HepG2 (cell line): ENCODE measurements at regions not wholly inside any gene's neighbourhood (a gene's known extent, or its start where the extent isn't known, plus 50 kb on each side); places are given as distances from the start of the nearest gene placed in this dataset.

Experiments used
- ATAC-seq: fragments of 200-7000 bp; cut with Tn5 transposase; 3 replicates; pipeline ENCODE4 v1.9.1; 2020; ENCODE audit warnings: mild to moderate bottlenecking, moderate library complexity
- BruUV-seq: library from RNA; stranded (reverse); fragments of 400-500 nt; replicated peaks from 2 replicates; lab custom pipeline; 2021; lab: Mats Ljungman, UMichigan
- CTCF ChIA-PET: fragments of 300-600 bp; formaldehyde crosslinking; extraction: SDS; loops from one replicate; lab custom pipeline; 2021; ENCODE audit warnings: low total read pairs, inconsistent platforms, low intra/inter-chr PET ratio; lab: Yijun Ruan, JAX
- POLR2A ChIA-PET: fragments of 350-600 bp; sonication (Branson Sonifier 250); formaldehyde crosslinking; loops from one replicate; lab custom pipeline; 2020; ENCODE audit warnings: antibody characterized with exemption, inconsistent platforms; lab: Yijun Ruan, JAX
- DNase-seq: peaks from one replicate; pipeline ENCODE4 v3.0.0-alpha.2; 2015; ENCODE audit warnings: low spot score
- FAIRE-seq: peaks from 3 replicates; lab custom pipeline; 2011; peaks lifted over from hg19 to GRCh38; lab: Jason Lieb, UNC
- H2AFZ ChIP-seq: one replicate; pipeline ENCODE4 v1.6.1; 2011; ENCODE audit warnings: low read length, inconsistent platforms
- H3K27ac ChIP-seq: fragments of 300-600 bp; 3 replicates; pipeline ENCODE4 v1.8.0; 2011; ENCODE audit warnings: mixed run types, mild to moderate bottlenecking, mixed read lengths, low read length, inconsistent platforms; ENCODE audit not compliant: insufficient read depth; ENCODE audit errors: extremely low read length
- H3K27me3 ChIP-seq, 2 experiments: fragments of 200-600 bp in 1 of 2; 2 replicates in 1 of 2; 3 replicates in 1 of 2; pipeline versions ENCODE4 v1.6.0 to v1.8.0; 2011; ENCODE audit warnings: low read length in 2 of 2, mild to moderate bottlenecking in 2 of 2, moderate library complexity in 2 of 2, inconsistent platforms in 1 of 2; ENCODE audit not compliant: insufficient read depth in 2 of 2, control insufficient read depth in 1 of 2
- H3K36me3 ChIP-seq, 2 experiments: fragments of 200-600 bp in 1 of 2; replicated peaks in 1 of 2; 2 replicates in 1 of 2; 3 replicates in 1 of 2; pipeline versions ENCODE4 v1.5.1 to v1.8.0; 2011; ENCODE audit warnings: low read length in 2 of 2, inconsistent platforms in 1 of 2; ENCODE audit not compliant: insufficient read depth in 2 of 2, control insufficient read depth in 1 of 2
- H3K4me1 ChIP-seq: 2 replicates; pipeline ENCODE4 v1.5.1; 2012; ENCODE audit warnings: low read length, inconsistent platforms; ENCODE audit not compliant: insufficient read depth
- H3K4me2 ChIP-seq: 2 replicates; pipeline ENCODE4 v1.6.0; 2011; ENCODE audit warnings: low read depth, low read length, inconsistent platforms
- H3K4me3 ChIP-seq, 3 experiments: fragments of 200-600 bp in 1 of 3; sonication (generic), shearing (Covaris generic) in 1 of 3; replicated peaks in 1 of 3; 2 replicates each; pipeline ENCODE4 v1.5.1; 2011 to 2016; ENCODE audit warnings: low read length in 3 of 3, inconsistent platforms in 2 of 3, low read depth in 2 of 3, mild to moderate bottlenecking in 2 of 3, control low read depth in 1 of 3, mixed read lengths in 1 of 3; ENCODE audit not compliant: insufficient read depth in 1 of 3
- H3K79me2 ChIP-seq: one replicate; pipeline ENCODE4 v1.6.1; 2011; ENCODE audit warnings: low read length, inconsistent platforms; ENCODE audit not compliant: insufficient read depth
- H3K9ac ChIP-seq: 2 replicates; pipeline ENCODE4 v1.6.0; 2011; ENCODE audit warnings: mild to moderate bottlenecking, low read depth, low read length, inconsistent platforms; ENCODE audit not compliant: insufficient read depth
- H3K9me3 ChIP-seq: 2 replicates; pipeline ENCODE4 v1.5.1; 2012; ENCODE audit warnings: mild to moderate bottlenecking, low read length
- H4K20me1 ChIP-seq: 2 replicates; pipeline ENCODE4 v1.6.0; 2011; ENCODE audit warnings: inconsistent platforms, mild to moderate bottlenecking, low read length, moderate library complexity; ENCODE audit not compliant: insufficient read depth
- ATF7 ChIP-seq, 2 experiments: fragments of 450-650 bp in 1 of 2; sonication (generic) in 1 of 2; formaldehyde crosslinking in 1 of 2; IDR thresholded peaks; 2 replicates each; pipeline versions ENCODE4 v1.4.0 to v1.6.1; 2016 to 2020; ENCODE audit warnings: antibody characterized with exemption in 1 of 2, mild to moderate bottlenecking in 1 of 2, missing genetic modification reagents in 1 of 2
- BORCS8-MEF2B ChIP-seq: sonication (generic); formaldehyde crosslinking; IDR thresholded peaks from 2 replicates; pipeline ENCODE4 v1.8.0; 2022; ENCODE audit warnings: mild to moderate bottlenecking, missing genetic modification reagents
- HNRNPH1 ChIP-seq: fragments of 200-400 bp; formaldehyde crosslinking; optimal IDR thresholded peaks from 2 replicates; pipeline ENCODE3; 2017; ENCODE audit warnings: mild to moderate bottlenecking, low read depth, low read length
- MAF1 ChIP-seq: sonication (generic); formaldehyde crosslinking; IDR thresholded peaks from 2 replicates; pipeline ENCODE4 v1.5.0; 2020; ENCODE audit warnings: missing genetic modification reagents, borderline replicate concordance
- MAFK ChIP-seq, 2 experiments: IDR thresholded peaks in 1 of 2; conservative IDR thresholded peaks in 1 of 2; 2 replicates each; pipeline ENCODE4 v1.6.1; 2011; ENCODE audit warnings: improper control_type of control experiment in 2 of 2, low read length in 2 of 2
- SMC3 ChIP-seq: IDR thresholded peaks from 2 replicates; pipeline ENCODE4 v1.6.1; 2011; ENCODE audit warnings: low read length, improper control_type of control experiment
- SNAI1 ChIP-seq: sonication (generic); formaldehyde crosslinking; IDR thresholded peaks from 2 replicates; pipeline ENCODE4 v1.5.0; 2020; ENCODE audit warnings: mild to moderate bottlenecking, missing genetic modification reagents, borderline replicate concordance
- SRSF4 ChIP-seq: fragments of 200-400 bp; formaldehyde crosslinking; IDR thresholded peaks from one replicate; pipeline ENCODE4 v1.6.1; 2018; ENCODE audit warnings: mild to moderate bottlenecking, low read depth, low read length, moderate library complexity; ENCODE audit not compliant: poor library complexity, severe bottlenecking
- SRSF9 ChIP-seq: fragments of 200-400 bp; formaldehyde crosslinking; IDR thresholded peaks from 2 replicates; pipeline ENCODE4 v1.6.1; 2018; ENCODE audit warnings: borderline replicate concordance, mild to moderate bottlenecking, low read depth, low read length; ENCODE audit not compliant: insufficient read depth, poor library complexity, severe bottlenecking
- STAG1 ChIP-seq: sonication (generic); formaldehyde crosslinking; IDR thresholded peaks from 2 replicates; pipeline ENCODE4 v1.4.0; 2020; ENCODE audit warnings: missing genetic modification reagents
- TP53 ChIP-seq: sonication (generic); formaldehyde crosslinking; conservative IDR thresholded peaks from 2 replicates; pipeline ENCODE4 v1.4.0; 2020; ENCODE audit warnings: missing genetic modification reagents
- ZNF251 ChIP-seq: sonication (generic); formaldehyde crosslinking; IDR thresholded peaks from 2 replicates; pipeline ENCODE4 v1.9.0; 2021; ENCODE audit warnings: mild to moderate bottlenecking, missing genetic modification reagents
- ZNF549 ChIP-seq: sonication (generic); formaldehyde crosslinking; IDR thresholded peaks from 2 replicates; pipeline ENCODE4 v1.5.0; 2020; ENCODE audit warnings: missing genetic modification reagents
- ZNF589 ChIP-seq: sonication (generic); formaldehyde crosslinking; conservative IDR thresholded peaks from 2 replicates; pipeline ENCODE4 v1.8.0; 2022; ENCODE audit warnings: mild to moderate bottlenecking, moderate library complexity, missing genetic modification reagents
- ZNF607 ChIP-seq: sonication (generic); formaldehyde crosslinking; IDR thresholded peaks from 2 replicates; pipeline ENCODE4 v1.5.1; 2020; ENCODE audit warnings: missing genetic modification reagents, mild to moderate bottlenecking, borderline replicate concordance
- ZNF780A ChIP-seq: sonication (generic); formaldehyde crosslinking; IDR thresholded peaks from 2 replicates; pipeline ENCODE4 v1.8.0; 2022; ENCODE audit warnings: mild to moderate bottlenecking, missing genetic modification reagents, moderate library complexity
- ZNF790 ChIP-seq: sonication (generic); formaldehyde crosslinking; IDR thresholded peaks from 2 replicates; pipeline ENCODE4 v1.8.0; 2022; ENCODE audit warnings: missing genetic modification reagents, mild to moderate bottlenecking, borderline replicate concordance
- WGBS: methylation state at CpG from one replicate; pipeline ENCODE4 v1.1.6; 2017; ENCODE audit warnings: low lambda C conversion rate; 5-methylcytosine and 5-hydroxymethylcytosine counted together
- in situ Hi-C: cut with HindIII; loops from 2 replicates; pipeline ENCODE4 v1.10.0; 2017; ENCODE audit warnings: low pct_unique_long_range_greater_than_20kb; ENCODE audit not compliant: extremely low pct_ligation_motif_present
- intact Hi-C: fragments of 100-400 bp; cut with micrococcal nuclease; formaldehyde crosslinking; loops from one replicate; pipeline ENCODE4 v1.10.0; 2022; ENCODE audit not compliant: unreplicated experiment
- TF ChIP-seq, protein P1 (sequence below): IDR thresholded peaks from 2 replicates; pipeline ENCODE4 v1.6.1; 2016; ENCODE audit warnings: low read depth, borderline replicate concordance
- TF ChIP-seq, protein P2 (sequence below): sonication (generic); formaldehyde crosslinking; IDR thresholded peaks from 2 replicates; pipeline ENCODE4 v1.4.0; 2020; ENCODE audit warnings: mild to moderate bottlenecking, missing genetic modification reagents
- TF ChIP-seq, protein P3 (sequence below): sonication (generic); formaldehyde crosslinking; IDR thresholded peaks from 2 replicates; pipeline ENCODE4 v1.5.0; 2020; ENCODE audit warnings: mild to moderate bottlenecking, missing genetic modification reagents, moderate library complexity

DNA sequence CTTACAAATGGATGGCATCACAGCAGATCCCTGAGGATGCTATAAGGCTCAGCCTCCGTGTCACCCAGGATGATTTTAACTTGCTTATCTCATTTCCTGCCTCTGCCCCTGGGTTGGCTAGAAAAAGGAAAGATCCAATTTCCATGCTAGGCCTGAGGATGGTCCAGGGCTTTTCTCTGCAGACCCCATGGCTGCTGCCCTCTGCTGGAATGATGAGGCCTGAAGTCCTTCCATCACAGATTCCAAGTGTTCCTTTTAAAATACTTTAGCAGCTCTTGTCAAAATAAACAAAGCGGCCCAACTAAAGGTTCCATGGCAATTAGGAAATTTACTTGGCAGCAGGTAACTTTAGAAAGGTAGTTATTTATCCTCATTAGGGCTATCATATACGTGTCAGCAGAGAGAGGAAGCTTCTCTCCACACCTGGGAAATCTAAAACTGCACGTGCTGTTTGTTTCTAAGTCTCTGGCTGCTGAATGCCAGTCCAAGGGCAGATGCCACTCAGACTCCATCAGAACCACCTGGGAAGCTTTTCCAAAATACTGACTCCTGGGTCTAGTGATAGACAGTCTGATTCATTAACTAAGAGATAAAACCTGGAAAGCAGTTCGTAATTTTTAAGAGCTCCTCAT is 401.9 kb upstream of the IL12A start:
- Histone ChIP-seq H3K27me3 (no peaks in the 10 kb centered on the region), H3K79me2 (no peaks in the 10 kb centered on the region), H3K9me3 (no peaks in the 10 kb centered on the region), H4K20me1 (no peaks in the 10 kb centered on the region), H3K4me3 (no peak overlapping the region), H3K36me3 (no peaks in the 10 kb centered on the region), H2AFZ (no peak overlapping the region), H3K4me2 (no peak overlapping the region), H3K27ac (no peak overlapping the region), H3K9ac (no peak overlapping the region), H3K4me1 (no peaks in the 10 kb centered on the region)
- no TSS peak for BruUV-seq
- WGBS: 7% methylated on average over 5 of the region's 5 CpGs
- DNase-seq (peak; percentile 9), FAIRE-seq (peak; percentile 66), ATAC-seq (peak; percentile 79)
- CTCF ChIA-PET: interaction anchor here (1.0 kb wide), 1 partner anchor 323 kb away, joined by 5 read pairs; no protein-coding TSS in a partner anchor
- intact Hi-C loops: no loop called here
- TF ChIP-seq ZNF549: no peak
- no peak for TF ChIP-seq ZNF780A (CRISPR knock-in tag)
- TF ChIP-seq, protein P1, sequence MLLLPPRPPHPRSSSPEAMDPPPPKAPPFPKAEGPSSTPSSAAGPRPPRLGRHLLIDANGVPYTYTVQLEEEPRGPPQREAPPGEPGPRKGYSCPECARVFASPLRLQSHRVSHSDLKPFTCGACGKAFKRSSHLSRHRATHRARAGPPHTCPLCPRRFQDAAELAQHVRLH (CRISPR knock-in tag): no peak
- no peak for TF ChIP-seq ZNF589 (CRISPR knock-in tag)
- TF ChIP-seq, protein P2, sequence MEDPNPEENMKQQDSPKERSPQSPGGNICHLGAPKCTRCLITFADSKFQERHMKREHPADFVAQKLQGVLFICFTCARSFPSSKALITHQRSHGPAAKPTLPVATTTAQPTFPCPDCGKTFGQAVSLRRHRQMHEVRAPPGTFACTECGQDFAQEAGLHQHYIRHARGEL (CRISPR knock-in tag): no peak
- TF ChIP-seq HNRNPH1: no peak
- no peak for TF ChIP-seq TP53 (CRISPR knock-in tag)
- TF ChIP-seq ZNF790 (CRISPR knock-in tag): no peak
- TF ChIP-seq STAG1: peak; percentile 54
- TF ChIP-seq ZNF607: no peak
- no peak for TF ChIP-seq SRSF9
- TF ChIP-seq, protein P3, sequence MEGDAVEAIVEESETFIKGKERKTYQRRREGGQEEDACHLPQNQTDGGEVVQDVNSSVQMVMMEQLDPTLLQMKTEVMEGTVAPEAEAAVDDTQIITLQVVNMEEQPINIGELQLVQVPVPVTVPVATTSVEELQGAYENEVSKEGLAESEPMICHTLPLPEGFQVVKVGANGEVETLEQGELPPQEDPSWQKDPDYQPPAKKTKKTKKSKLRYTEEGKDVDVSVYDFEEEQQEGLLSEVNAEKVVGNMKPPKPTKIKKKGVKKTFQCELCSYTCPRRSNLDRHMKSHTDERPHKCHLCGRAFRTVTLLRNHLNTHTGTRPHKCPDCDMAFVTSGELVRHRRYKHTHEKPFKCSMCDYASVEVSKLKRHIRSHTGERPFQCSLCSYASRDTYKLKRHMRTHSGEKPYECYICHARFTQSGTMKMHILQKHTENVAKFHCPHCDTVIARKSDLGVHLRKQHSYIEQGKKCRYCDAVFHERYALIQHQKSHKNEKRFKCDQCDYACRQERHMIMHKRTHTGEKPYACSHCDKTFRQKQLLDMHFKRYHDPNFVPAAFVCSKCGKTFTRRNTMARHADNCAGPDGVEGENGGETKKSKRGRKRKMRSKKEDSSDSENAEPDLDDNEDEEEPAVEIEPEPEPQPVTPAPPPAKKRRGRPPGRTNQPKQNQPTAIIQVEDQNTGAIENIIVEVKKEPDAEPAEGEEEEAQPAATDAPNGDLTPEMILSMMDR (CRISPR knock-in tag): peak; percentile 64
- no peak for TF ChIP-seq BORCS8-MEF2B (CRISPR knock-in tag)
- TF ChIP-seq SNAI1 (CRISPR knock-in tag): no peak
- no peak for TF ChIP-seq MAFK (conservative IDR thresholded peaks at IDR 0.05 in 1 of 2, IDR thresholded peaks at IDR 0.05 in 1 of 2; ENCODE audit: low read length in 2 of 2)
- peak; percentile 57; the same call in 1 of the 2 replicates for TF ChIP-seq SMC3
- TF ChIP-seq ATF7 (IDR thresholded peaks at IDR 0.05): no peak
- no peak for TF ChIP-seq ATF7 (CRISPR knock-in tag; IDR thresholded peaks at IDR 0.05)
- TF ChIP-seq ZNF251 (CRISPR knock-in tag): no peak
- no peak for TF ChIP-seq MAF1 (CRISPR knock-in tag)
- TF ChIP-seq SRSF4: no peak
- in situ Hi-C loops: loop anchor here (10.0 to 25.0 kb wide), 2 partner anchors 322 to 749 kb away; no protein-coding TSS in a partner anchor
- POLR2A ChIA-PET: no interaction called here
